ENCODE measurements at regions not wholly inside any gene's neighbourhood (a gene's known extent, or its start where the extent isn't known, plus 50 kb on each side); places are given as distances from the start of the nearest gene placed in this dataset.

GRCh38 chr9:36748322-36748899 is 175.7 kb downstream of the MELK start:
- H3K36me3 Mint-ChIP-seq: no peaks in the 10 kb centered on the region
- peaks cover 20% of the 10 kb centered on the region for H3K27me3 Mint-ChIP-seq
- H3K4me1 Mint-ChIP-seq: no peaks in the 10 kb centered on the region
- no peaks in the 10 kb centered on the region for H3K9me3 Mint-ChIP-seq
- peak; percentile 61 for DNase-seq
- POLR2A ChIA-PET: no interaction called here
- H3K27ac Mint-ChIP-seq: no peak overlapping the region
- no peak overlapping the region for H3K4me3 Mint-ChIP-seq
- no peak for ATAC-seq (ENCODE audit: low read depth)

GRCh38 chr9:36749461-36749860 is 176.8 kb downstream of the MELK start:
- Mint-ChIP-seq H3K4me1 (no peaks in the 10 kb centered on the region), H3K27ac (no peak overlapping the region), H3K9me3 (no peaks in the 10 kb centered on the region), H3K36me3 (no peaks in the 10 kb centered on the region), H3K27me3 (peaks cover 27% of the 10 kb centered on the region), H3K4me3 (no peak overlapping the region)
- ATAC-seq (ENCODE audit: low read depth) (no peak), DNase-seq (no peak)
- POLR2A ChIA-PET: no interaction called here

- H3K4me1 Mint-ChIP-seq: no peaks in the 10 kb centered on the region
- H3K36me3 Mint-ChIP-seq: no peaks in the 10 kb centered on the region
- POLR2A ChIA-PET: no interaction called here
- peaks cover 28% of the 10 kb centered on the region for H3K27me3 Mint-ChIP-seq
- no peak overlapping the region for H3K27ac Mint-ChIP-seq
- ATAC-seq (ENCODE audit: low read depth) (no peak), DNase-seq (no peak)
- H3K4me3 Mint-ChIP-seq: no peak overlapping the region
- H3K9me3 Mint-ChIP-seq: no peaks in the 10 kb centered on the region
Measured at GRCh38 chr9:36750630-36751029, 177.9 kb downstream of the MELK start.

- H3K4me3 Mint-ChIP-seq: no peak overlapping the region
- DNase-seq (no peak), ATAC-seq (ENCODE audit: low read depth) (no peak)
- no peaks in the 10 kb centered on the region for H3K4me1 Mint-ChIP-seq
- POLR2A ChIA-PET: no interaction called here
- H3K27ac Mint-ChIP-seq: no peak overlapping the region
- H3K9me3 Mint-ChIP-seq: no peaks in the 10 kb centered on the region
- no peaks in the 10 kb centered on the region for H3K36me3 Mint-ChIP-seq
- H3K27me3 Mint-ChIP-seq: peaks cover 35% of the 10 kb centered on the region
Measured at GRCh38 chr9:36755019-36755418, 182.3 kb downstream of the MELK start.

- no peaks in the 10 kb centered on the region for H3K4me1 Mint-ChIP-seq
- ATAC-seq (ENCODE audit: low read depth) (no peak), DNase-seq (no peak)
- H3K27me3 Mint-ChIP-seq: peaks cover 27% of the 10 kb centered on the region
- POLR2A ChIA-PET: interaction anchor here (0.6 kb wide), 1 partner anchor 161 kb away, joined by 6 read pairs; no protein-coding TSS in a partner anchor
- H3K27ac Mint-ChIP-seq: no peak overlapping the region
- no peak overlapping the region for H3K4me3 Mint-ChIP-seq
- no peaks in the 10 kb centered on the region for H3K9me3 Mint-ChIP-seq
- no peaks in the 10 kb centered on the region for H3K36me3 Mint-ChIP-seq
Measured at GRCh38 chr9:36759141-36759540, 186.4 kb downstream of the MELK start.

- ATAC-seq (ENCODE audit: low read depth) (no peak), DNase-seq (no peak)
- POLR2A ChIA-PET: interaction anchor here (0.6 kb wide), 1 partner anchor 162 kb away, joined by 6 read pairs; no protein-coding TSS in a partner anchor
- Mint-ChIP-seq H3K27ac (no peak overlapping the region), H3K9me3 (no peaks in the 10 kb centered on the region), H3K4me3 (no peak overlapping the region), H3K27me3 (peaks cover 25% of the 10 kb centered on the region), H3K36me3 (no peaks in the 10 kb centered on the region), H3K4me1 (no peaks in the 10 kb centered on the region)
Measured at GRCh38 chr9:36759976-36760375, 187.3 kb downstream of the MELK start.

GRCh38 chr9:36760667-36761420 is 188.1 kb downstream of the MELK start:
- Mint-ChIP-seq H3K4me1 (no peaks in the 10 kb centered on the region), H3K27ac (no peak overlapping the region), H3K36me3 (no peaks in the 10 kb centered on the region), H3K9me3 (no peaks in the 10 kb centered on the region), H3K4me3 (no peak overlapping the region), H3K27me3 (peaks cover 25% of the 10 kb centered on the region)
- ATAC-seq (ENCODE audit: low read depth) (no peak), DNase-seq (no peak)
- POLR2A ChIA-PET: no interaction called here

- Mint-ChIP-seq H3K27me3 (peaks cover 26% of the 10 kb centered on the region), H3K36me3 (peaks cover 2% of the 10 kb centered on the region), H3K4me3 (no peak overlapping the region), H3K9me3 (no peaks in the 10 kb centered on the region), H3K4me1 (peaks cover 4% of the 10 kb centered on the region), H3K27ac (no peak overlapping the region)
- POLR2A ChIA-PET: no interaction called here
- no peak for ATAC-seq (ENCODE audit: low read depth)
- DNase-seq: no peak
Measured at GRCh38 chr9:36762958-36763357, 190.3 kb downstream of the MELK start.

- Mint-ChIP-seq H3K27ac (no peak overlapping the region), H3K4me3 (no peak overlapping the region), H3K4me1 (peaks cover 4% of the 10 kb centered on the region), H3K9me3 (no peaks in the 10 kb centered on the region), H3K27me3 (peaks cover 25% of the 10 kb centered on the region), H3K36me3 (peaks cover 2% of the 10 kb centered on the region)
- ATAC-seq (ENCODE audit: low read depth) (no peak), DNase-seq (no peak)
- POLR2A ChIA-PET: no interaction called here
Measured at GRCh38 chr9:36763778-36764177, 191.1 kb downstream of the MELK start.

- Mint-ChIP-seq H3K4me1 (peaks cover 4% of the 10 kb centered on the region), H3K9me3 (no peaks in the 10 kb centered on the region)
Measured at GRCh38 chr9:36764364-36765076, 191.8 kb downstream of the MELK start.

GRCh38 chr9:36765077-36765390 is 192.3 kb downstream of the MELK start:
- no peaks in the 10 kb centered on the region for H3K9me3 Mint-ChIP-seq
- POLR2A ChIA-PET: interaction anchor here (1.3 kb wide), 1 partner anchor 81 kb away, joined by 4 read pairs; no protein-coding TSS in a partner anchor
- DNase-seq (peak; percentile 36), ATAC-seq (ENCODE audit: low read depth) (no peak)
- no peak overlapping the region for H3K27ac Mint-ChIP-seq
- H3K27me3 Mint-ChIP-seq: peaks cover 17% of the 10 kb centered on the region
- H3K4me1 Mint-ChIP-seq: peaks cover 4% of the 10 kb centered on the region
- no peak overlapping the region for H3K4me3 Mint-ChIP-seq
- peaks cover 2% of the 10 kb centered on the region for H3K36me3 Mint-ChIP-seq

More at GRCh38 chr9:36764364-36765076, 191.8 kb downstream of the MELK start:
- H3K4me3 Mint-ChIP-seq: no peak overlapping the region
- ATAC-seq (ENCODE audit: low read depth): no peak
- POLR2A ChIA-PET: interaction anchor here (1.3 kb wide), 1 partner anchor 80 kb away, joined by 4 read pairs; no protein-coding TSS in a partner anchor
- peaks cover 22% of the 10 kb centered on the region for H3K27me3 Mint-ChIP-seq
- no peak overlapping the region for H3K27ac Mint-ChIP-seq
- no peak for DNase-seq
- H3K36me3 Mint-ChIP-seq: peaks cover 2% of the 10 kb centered on the region

- DNase-seq (peak; percentile 92), ATAC-seq (ENCODE audit: low read depth) (peak; percentile 98)
- H3K4me1 Mint-ChIP-seq: peaks cover 4% of the 10 kb centered on the region
- no peaks in the 10 kb centered on the region for H3K9me3 Mint-ChIP-seq
- POLR2A ChIA-PET: interaction anchor here (1.0 to 1.3 kb wide), 3 partner anchors 27 to 140 kb away, joined by 3 to 4 read pairs (median 3); no protein-coding TSS in a partner anchor
- H3K27me3 Mint-ChIP-seq: peaks cover 14% of the 10 kb centered on the region
- no peak overlapping the region for H3K4me3 Mint-ChIP-seq
- H3K36me3 Mint-ChIP-seq: peaks cover 2% of the 10 kb centered on the region
- H3K27ac Mint-ChIP-seq: no peak overlapping the region
Measured at GRCh38 chr9:36765468-36766341, 193.0 kb downstream of the MELK start.

GRCh38 chr9:36768677-36769076 is 196.0 kb downstream of the MELK start:
- Mint-ChIP-seq H3K36me3 (peaks cover 2% of the 10 kb centered on the region), H3K4me3 (no peak overlapping the region)

More at GRCh38 chr9:36768677-36769076, 196.0 kb downstream of the MELK start:
- Mint-ChIP-seq H3K27me3 (peaks cover 14% of the 10 kb centered on the region), H3K9me3 (no peaks in the 10 kb centered on the region), H3K27ac (no peak overlapping the region), H3K4me1 (peaks cover 4% of the 10 kb centered on the region)
- DNase-seq (no peak), ATAC-seq (ENCODE audit: low read depth) (no peak)
- POLR2A ChIA-PET: no interaction called here
